GM18868 (cell line): ENCODE measurements at regions not wholly inside any gene's neighbourhood (a gene's known extent, or its start where the extent isn't known, plus 50 kb on each side); places are given as distances from the start of the nearest gene placed in this dataset.
"Not testable (repeated sequence)": the region's sequence is repeated elsewhere in the genome, so short reads cannot be mapped to it uniquely, and the experiment has no call there.

Experiments used
- ATAC-seq: cut with Tn5 transposase; IDR thresholded peaks from one replicate; pipeline ENCODE4 v1.9.1; 2021; ENCODE audit warnings: mild to moderate bottlenecking, moderate library complexity; ENCODE audit not compliant: unreplicated experiment

GRCh38 chr5:10130881-10131280, 118.8 kb downstream of the ATPSCKMT start:
- no peak for ATAC-seq

DNA sequence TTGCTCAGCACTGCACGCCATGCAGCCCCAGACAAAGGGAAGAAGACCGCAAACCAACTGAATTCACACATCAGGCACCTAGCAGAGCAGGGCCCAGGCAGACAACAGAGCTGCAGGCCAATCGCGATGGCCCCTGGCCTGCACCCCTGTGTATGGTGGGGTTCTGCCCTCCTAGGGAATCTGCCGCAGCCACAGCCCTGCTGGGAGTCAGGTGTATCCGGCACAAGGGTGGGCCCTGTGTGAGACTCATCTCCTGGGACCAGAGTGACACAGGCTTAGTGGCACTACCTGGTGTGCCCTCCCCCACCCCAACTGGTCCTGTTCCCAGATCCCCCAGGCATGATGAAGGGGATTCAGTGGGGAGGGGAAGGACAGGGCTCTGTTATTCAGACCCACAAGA, 122.8 kb downstream of the ATPSCKMT start:
- ATAC-seq: no peak

- ATAC-seq: no peak
Measured at GRCh38 chr5:10125116-10125515, 124.6 kb downstream of the ATPSCKMT start.

DNA sequence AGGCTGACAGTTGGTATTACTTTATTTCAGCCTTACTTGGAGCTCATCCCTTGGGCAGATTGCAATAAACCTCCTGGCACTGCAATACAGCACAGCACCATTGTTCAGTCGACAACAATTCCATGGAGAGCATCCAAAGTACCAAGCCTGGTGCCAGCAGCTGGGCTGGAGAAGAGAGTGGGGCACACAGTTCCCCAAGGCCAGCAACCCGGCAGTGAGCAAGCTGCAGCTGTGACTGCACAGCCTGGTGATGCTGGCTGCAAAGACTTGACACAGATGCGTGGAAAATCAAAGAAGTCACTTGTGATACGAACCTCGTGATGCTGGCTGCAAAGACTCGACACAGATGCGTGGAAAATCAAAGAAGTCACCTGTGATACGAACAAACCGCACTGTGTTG, 125.4 kb downstream of the ATPSCKMT start:
- ATAC-seq: no peak

DNA sequence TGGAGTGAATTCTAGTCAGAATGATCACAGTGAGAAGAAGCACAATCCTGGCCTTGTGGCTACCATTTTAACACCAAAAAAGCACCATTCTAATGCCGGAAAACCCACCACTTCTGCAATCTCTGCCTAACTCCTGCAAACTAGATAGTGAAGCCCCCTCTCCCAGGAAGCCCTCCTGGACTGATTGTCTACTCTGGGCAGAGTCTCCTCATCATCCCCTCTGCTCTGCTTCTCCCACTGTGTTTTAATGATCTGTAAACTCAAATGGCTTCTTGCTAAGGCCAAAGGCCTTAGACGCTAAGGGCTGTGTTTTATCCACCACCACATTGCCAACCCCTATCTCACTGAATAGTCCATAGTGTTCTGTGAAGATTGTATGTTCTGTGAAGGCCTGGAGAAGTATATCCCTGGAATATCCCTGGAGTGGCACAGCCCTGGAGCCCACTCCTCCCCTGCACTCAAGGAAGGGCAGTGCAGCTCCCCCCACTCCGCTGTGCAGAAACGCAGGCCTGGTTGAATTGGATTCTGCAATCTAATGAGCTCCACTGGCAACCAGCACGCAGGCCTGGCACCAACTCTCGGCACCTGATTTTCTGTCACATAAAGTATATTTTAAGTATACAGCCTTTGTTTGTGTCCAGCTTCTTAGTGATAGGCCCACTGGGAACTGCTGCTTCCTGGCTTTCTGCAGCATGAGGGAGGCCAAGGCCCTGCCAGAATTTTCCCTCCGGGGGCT, 126.3 kb downstream of the ATPSCKMT start:
- ATAC-seq: no peak

DNA sequence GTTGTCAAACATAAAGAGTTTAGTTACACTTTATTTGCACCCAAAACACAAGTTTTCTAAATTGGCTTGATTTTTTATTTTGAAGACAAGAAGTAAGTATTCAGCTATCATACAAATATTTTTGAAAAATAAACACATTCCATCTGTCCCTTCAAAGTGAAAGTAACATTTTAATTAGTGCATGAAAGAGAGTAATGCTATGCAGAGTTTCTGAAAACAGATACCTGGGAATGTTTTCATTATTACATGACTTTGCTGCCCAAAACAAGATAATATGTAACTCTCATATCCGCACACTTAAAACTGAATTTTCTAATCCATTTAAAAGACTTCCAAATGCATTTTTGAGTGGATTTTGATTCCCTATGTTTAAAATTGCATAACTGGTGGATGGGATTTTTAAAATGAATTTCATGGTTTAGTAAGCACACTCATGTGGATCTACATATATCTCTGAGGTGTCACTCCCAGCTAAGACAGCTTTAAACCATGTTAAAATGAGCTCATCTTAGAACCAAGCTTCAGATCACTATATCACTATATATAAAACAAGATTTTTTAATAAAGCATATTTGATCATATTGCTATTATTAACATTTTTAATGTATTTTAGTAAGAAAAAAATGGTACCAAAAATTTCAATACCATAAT, 127.5 kb downstream of the ATPSCKMT start:
- no peak for ATAC-seq

- ATAC-seq: no peak
Measured at GRCh38 chr5:10120934-10121333, 128.8 kb downstream of the ATPSCKMT start.

DNA sequence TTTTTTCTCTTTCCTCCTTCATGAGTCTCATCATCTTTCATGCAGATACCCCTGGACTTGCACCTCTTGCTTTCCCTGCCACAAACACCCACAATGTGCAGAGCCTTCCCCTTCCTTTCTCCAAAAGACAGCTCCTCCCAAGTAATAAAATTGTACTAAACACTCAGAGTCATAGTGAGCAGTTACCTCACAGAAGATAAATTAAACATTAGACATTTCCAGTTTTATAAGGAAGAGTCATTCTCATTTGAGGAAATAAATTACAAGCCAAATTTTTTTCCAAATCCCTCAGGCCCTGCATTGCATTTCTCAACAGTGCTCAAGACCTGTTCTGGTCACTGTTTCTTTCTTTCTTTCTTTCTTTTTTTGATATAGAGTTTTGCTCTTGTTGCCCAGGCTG, 131.5 kb downstream of the ATPSCKMT start:
- no peak for ATAC-seq

- ATAC-seq: no peak
Measured at GRCh38 chr5:10116594-10116993, 133.1 kb downstream of the ATPSCKMT start.

GRCh38 chr5:10115669-10116068, 134.0 kb downstream of the ATPSCKMT start:
- no peak for ATAC-seq

DNA sequence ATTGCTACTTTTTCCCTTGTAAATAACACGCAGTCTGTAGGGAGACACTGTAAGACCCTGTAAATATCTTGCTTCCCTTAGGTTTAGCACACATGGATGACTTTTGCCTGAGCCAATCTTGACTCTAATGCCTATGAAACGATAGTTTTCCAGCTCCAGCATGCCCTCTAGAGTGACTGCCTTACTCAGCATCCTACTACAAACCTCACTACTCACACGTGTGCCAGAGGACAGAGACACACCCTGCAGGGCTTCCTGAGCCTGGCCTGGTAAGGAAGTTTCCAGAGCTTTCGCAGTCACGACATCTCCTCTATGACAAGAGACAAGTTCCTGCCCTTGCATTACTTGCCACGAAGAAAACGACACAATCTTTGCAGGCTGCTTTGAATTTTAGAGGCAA, 138.1 kb downstream of the ATPSCKMT start:
- peak; percentile 83 for ATAC-seq

DNA sequence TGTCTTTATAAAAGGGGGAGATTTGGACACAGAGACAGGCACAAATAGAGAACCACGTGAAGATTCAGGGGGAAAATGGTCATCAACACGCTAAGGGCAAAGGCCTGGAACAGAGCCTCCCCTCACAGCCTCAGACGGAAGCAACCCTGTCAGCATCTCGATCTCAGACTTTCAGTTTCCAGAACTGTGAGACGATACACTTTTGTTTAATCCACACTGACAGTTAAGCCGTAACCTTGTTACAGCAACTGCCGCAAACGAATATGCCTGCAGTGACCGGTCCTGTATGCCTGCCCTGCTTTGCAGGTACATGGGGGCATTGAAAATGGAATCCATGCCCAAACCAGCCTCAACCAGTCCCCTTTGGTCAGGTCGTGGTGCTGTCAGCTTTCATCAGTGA, 139.5 kb downstream of the ATPSCKMT start:
- no peak for ATAC-seq

GRCh38 chr5:10109299-10109698, 140.4 kb downstream of the ATPSCKMT start:
- ATAC-seq: no peak

GRCh38 chr5:10106806-10107205, 142.9 kb downstream of the ATPSCKMT start:
- ATAC-seq: no peak

- no peak for ATAC-seq
Measured at GRCh38 chr5:10106285-10106684, 143.4 kb downstream of the ATPSCKMT start.

- no peak for ATAC-seq
Measured at GRCh38 chr5:10102706-10103497, 146.8 kb downstream of the ATPSCKMT start.

DNA sequence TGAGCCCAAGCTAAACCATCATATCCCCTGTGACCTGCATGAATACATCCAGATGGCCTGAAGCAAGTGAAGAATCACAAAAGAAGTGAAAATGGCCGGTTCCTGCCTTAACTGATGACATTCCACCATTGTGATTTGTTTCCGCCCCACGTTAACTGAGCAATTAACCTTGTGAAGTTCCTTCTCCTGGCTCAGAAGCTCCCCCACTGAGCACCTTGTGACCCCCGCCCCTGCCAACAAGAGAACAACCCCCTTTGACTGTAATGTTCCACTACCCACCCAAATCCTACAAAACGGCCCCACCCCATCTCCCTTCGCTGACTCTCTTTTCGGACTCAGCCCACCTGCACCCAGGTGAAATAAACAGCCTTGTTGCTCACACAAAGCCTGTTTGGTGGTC, 147.5 kb downstream of the ATPSCKMT start:
- ATAC-seq: not testable (repeated sequence)

DNA sequence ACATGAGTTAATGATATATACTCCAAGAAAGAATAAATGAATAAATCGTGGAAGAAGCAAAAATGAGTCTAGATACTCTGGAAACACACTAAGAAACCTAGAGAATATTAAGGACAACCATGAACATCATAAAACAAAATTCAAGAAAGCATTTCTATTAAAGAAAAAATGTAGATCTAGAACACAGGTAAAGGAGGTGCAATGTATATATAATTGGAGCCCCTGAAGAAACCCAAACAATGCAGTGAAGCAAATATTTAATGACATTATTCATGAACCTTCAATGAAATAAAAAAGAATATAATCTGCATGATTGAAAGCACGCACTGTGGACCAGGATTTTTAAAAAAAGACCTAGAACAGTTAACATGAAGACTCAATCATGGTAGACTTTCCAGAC, 150.1 kb downstream of the ATPSCKMT start:
- no peak for ATAC-seq

GRCh38 chr5:10091701-10092100, 158.0 kb downstream of the ATPSCKMT start:
- no peak for ATAC-seq

DNA sequence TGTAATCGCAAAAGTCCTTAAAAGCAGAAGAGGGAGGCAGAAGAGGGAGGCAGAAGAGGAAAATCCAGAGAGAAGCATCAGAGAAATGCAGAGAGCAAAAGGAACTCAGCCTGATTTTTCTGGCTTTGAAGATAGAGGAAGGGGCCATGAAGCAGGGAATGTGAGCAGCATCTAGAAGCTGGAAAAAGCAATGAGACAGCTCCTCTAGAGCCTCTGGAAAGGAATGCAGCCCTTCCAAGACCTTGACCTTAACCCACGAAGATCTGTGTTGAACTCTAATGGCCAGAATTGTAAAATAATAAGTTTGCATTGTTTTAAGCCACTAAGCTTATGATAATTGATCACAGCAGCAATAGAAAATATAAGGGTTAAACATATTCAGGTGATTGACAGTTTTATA, 159.6 kb downstream of the ATPSCKMT start:
- ATAC-seq: no peak

- ATAC-seq: no peak
Measured at GRCh38 chr5:10085185-10085584, 164.5 kb downstream of the ATPSCKMT start.

- no peak for ATAC-seq
Measured at GRCh38 chr5:10081584-10081983, 168.1 kb downstream of the ATPSCKMT start.
